Spleen (tissue), 7 donors: ENCODE measurements at regions not wholly inside any gene's neighbourhood (a gene's known extent, or its start where the extent isn't known, plus 50 kb on each side); places are given as distances from the start of the nearest gene placed in this dataset.

Source experiments
- CTCF ChIP-seq, 11 experiments: fragments of 200-600 bp in 7 of 11; fragments of 450-650 bp in 4 of 11; sonication (generic) in 4 of 11; IDR thresholded peaks in 8 of 11; conservative IDR thresholded peaks in 3 of 11; 1 replicate in 7 of 11; 2 replicates in 4 of 11; pipeline versions ENCODE4 v1.4.0 to v1.8.0; 2016 to 2021; ENCODE audit warnings: antibody characterized with exemption in 11 of 11, inconsistent platforms in 4 of 11, mild to moderate bottlenecking in 1 of 11
- POLR2A ChIP-seq, 3 donors: fragments of 450-650 bp; IDR thresholded peaks; one replicate each; pipeline ENCODE4 v1.5.1; 2017; ENCODE audit warnings: antibody characterized with exemption in 3 of 3, mild to moderate bottlenecking in 1 of 3
- POLR2AphosphoS5 ChIP-seq, 3 donors: sonication (generic); formaldehyde crosslinking; IDR thresholded peaks; one replicate each; pipeline ENCODE4 v1.5.1; 2017; ENCODE audit warnings: antibody characterized with exemption in 3 of 3
- donor health status: DM: no; HTN: no; CAD: no; lungs with moderate emphysema.
- donor health status: DM: no; HTN: no; CAD: no.
- donor health status: DM: no; HTN: no; CAD: no.

- TF ChIP-seq CTCF (IDR thresholded peaks at IDR 0.05 in 8 of 11, conservative IDR thresholded peaks at IDR 0.05 in 3 of 11) (no peak), POLR2A (IDR thresholded peaks at IDR 0.05) (no peak), POLR2AphosphoS5 (IDR thresholded peaks at IDR 0.05) (no peak)
Measured at GRCh38 chr21:18007121-18007520, 188.0 kb upstream of the C21orf91 start.
